OCI-LY3 (cell line): ENCODE measurements at regions not wholly inside any gene's neighbourhood (a gene's known extent, or its start where the extent isn't known, plus 50 kb on each side); places are given as distances from the start of the nearest gene placed in this dataset.

Source experiments
- H2AFZ ChIP-seq: fragments of 200-600, 300-600 bp; shearing (Covaris generic); 2 replicates; pipeline ENCODE4 v1.6.0; 2014; ENCODE audit warnings: antibody characterized with exemption, low read depth, low read length
- H3K27ac ChIP-seq: fragments of 200-600, 300-600 bp; sonication (generic); 2 replicates; pipeline ENCODE4 v1.5.1; 2014; ENCODE audit warnings: mild to moderate bottlenecking, low read length, moderate library complexity, mixed read lengths
- H3K27me3 ChIP-seq: fragments of 200-600, 300-600 bp; sonication (generic); 2 replicates; pipeline ENCODE4 v1.6.1; 2014; ENCODE audit warnings: low read depth, low read length, mixed read lengths
- H3K36me3 ChIP-seq: fragments of 200-600, 300-600 bp; sonication (generic); replicated peaks from 2 replicates; pipeline ENCODE3; 2014; ENCODE audit warnings: low read depth, low read length, mixed read lengths
- H3K4me1 ChIP-seq: fragments of 300-600, 200-600 bp; sonication (generic); 2 replicates; pipeline ENCODE4 v1.6.1; 2014; ENCODE audit warnings: low read length, mixed read lengths
- H3K4me2 ChIP-seq: fragments of 200-600, 300-600 bp; sonication (generic); 2 replicates; pipeline ENCODE4 v1.6.1; 2014; ENCODE audit warnings: low read length, mixed read lengths
- H3K4me3 ChIP-seq: fragments of 300-600, 200-600 bp; sonication (generic); 2 replicates; pipeline ENCODE4 v1.5.1; 2014; ENCODE audit warnings: antibody characterized with exemption, mild to moderate bottlenecking, low read length, moderate library complexity
- H3K79me2 ChIP-seq: fragments of 300-600, 200-600 bp; shearing (Covaris generic); 2 replicates; pipeline ENCODE4 v1.6.1; 2014; ENCODE audit warnings: mild to moderate bottlenecking, low read length, mixed read lengths
- H3K9ac ChIP-seq: fragments of 300-600, 200-600 bp; shearing (Covaris generic); 2 replicates; pipeline ENCODE4 v1.6.0; 2014; ENCODE audit warnings: mild to moderate bottlenecking, low read length, moderate library complexity
- H3K9me3 ChIP-seq: fragments of 200-600, 300-600 bp; shearing (Covaris generic); 2 replicates; pipeline ENCODE4 v1.6.1; 2014; ENCODE audit warnings: low read length, mixed read lengths; ENCODE audit not compliant: insufficient read depth
- H4K20me1 ChIP-seq: fragments of 200-600, 300-600 bp; sonication (generic); 2 replicates; pipeline ENCODE4 v1.6.1; 2016; ENCODE audit warnings: low read length, mixed read lengths; ENCODE audit not compliant: insufficient read depth
- EZH2phosphoT487 ChIP-seq: fragments of 200-600 bp; shearing (Covaris generic); IDR thresholded peaks from 2 replicates; pipeline ENCODE4 v1.6.1; 2018; ENCODE audit warnings: antibody characterized with exemption, mixed run types, low read depth
- TF ChIP-seq, protein P1 (sequence below): fragments of 200-600, 300-600 bp; sonication (generic); IDR thresholded peaks from 2 replicates; pipeline ENCODE4 v1.5.1; 2014; ENCODE audit warnings: antibody characterized with exemption, low read length, low read depth

DNA sequence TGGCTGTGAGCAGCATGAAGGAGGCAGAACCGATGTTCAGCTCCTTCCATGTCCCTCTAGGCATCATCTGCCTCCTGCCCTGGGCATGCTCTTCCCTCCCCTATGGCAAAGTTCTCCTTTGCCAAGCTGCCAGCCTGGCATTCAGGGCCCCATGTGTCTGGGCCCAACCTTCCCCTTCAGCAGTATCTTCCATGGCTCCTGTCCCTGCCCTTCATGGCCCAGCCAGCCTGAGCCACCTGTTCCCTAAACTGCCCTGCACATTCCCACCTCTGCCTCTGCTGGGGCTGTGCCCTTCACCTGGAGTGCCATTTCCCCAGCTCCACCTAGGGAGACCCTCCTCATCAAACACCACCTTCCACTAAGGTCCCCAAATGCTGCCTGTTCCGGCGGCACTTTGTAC lies 74.0 kb upstream of the TCL1A start:
- Histone ChIP-seq H2AFZ (no peak overlapping the region), H3K27me3 (peaks cover 19% of the 10 kb centered on the region; the same call in 1 of the 2 replicates), H4K20me1 (no peaks in the 10 kb centered on the region), H3K4me3 (no peak overlapping the region), H3K27ac (no peak overlapping the region), H3K9me3 (no peaks in the 10 kb centered on the region), H3K79me2 (no peaks in the 10 kb centered on the region), H3K9ac (no peak overlapping the region), H3K4me1 (no peaks in the 10 kb centered on the region), H3K4me2 (no peak overlapping the region), H3K36me3 (no peaks in the 10 kb centered on the region)
- TF ChIP-seq, protein P1, sequence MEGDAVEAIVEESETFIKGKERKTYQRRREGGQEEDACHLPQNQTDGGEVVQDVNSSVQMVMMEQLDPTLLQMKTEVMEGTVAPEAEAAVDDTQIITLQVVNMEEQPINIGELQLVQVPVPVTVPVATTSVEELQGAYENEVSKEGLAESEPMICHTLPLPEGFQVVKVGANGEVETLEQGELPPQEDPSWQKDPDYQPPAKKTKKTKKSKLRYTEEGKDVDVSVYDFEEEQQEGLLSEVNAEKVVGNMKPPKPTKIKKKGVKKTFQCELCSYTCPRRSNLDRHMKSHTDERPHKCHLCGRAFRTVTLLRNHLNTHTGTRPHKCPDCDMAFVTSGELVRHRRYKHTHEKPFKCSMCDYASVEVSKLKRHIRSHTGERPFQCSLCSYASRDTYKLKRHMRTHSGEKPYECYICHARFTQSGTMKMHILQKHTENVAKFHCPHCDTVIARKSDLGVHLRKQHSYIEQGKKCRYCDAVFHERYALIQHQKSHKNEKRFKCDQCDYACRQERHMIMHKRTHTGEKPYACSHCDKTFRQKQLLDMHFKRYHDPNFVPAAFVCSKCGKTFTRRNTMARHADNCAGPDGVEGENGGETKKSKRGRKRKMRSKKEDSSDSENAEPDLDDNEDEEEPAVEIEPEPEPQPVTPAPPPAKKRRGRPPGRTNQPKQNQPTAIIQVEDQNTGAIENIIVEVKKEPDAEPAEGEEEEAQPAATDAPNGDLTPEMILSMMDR = no peak
- TF ChIP-seq EZH2phosphoT487 = no peak

DNA sequence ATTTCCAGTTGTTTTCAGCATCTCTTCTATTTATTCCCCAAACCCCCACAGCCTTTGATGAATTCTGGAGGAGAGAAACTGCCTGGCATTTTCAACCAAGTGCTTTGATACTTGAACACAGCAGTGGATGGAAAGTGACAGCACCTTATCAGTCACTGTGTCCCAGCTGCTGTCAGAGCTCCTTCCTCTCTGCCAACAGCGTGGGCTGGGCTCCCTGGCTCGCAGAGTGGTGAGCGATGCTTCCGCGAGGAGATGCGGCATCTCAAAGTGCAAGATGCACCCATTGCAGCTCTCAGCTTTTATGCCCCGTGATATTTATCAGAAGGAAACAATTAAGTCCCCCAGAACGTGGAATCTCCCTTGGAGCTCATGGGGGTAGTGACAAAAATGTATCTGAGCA lies 72.6 kb upstream of the TCL1A start:
- H3K4me3 ChIP-seq = no peak overlapping the region
- no peak overlapping the region for H3K27ac ChIP-seq
- no peak overlapping the region for H3K9ac ChIP-seq
- H3K4me1 ChIP-seq = no peaks in the 10 kb centered on the region
- H3K9me3 ChIP-seq = no peaks in the 10 kb centered on the region
- no peak for TF ChIP-seq EZH2phosphoT487
- TF ChIP-seq, protein P1 = no peak
- no peak overlapping the region for H3K4me2 ChIP-seq
- H3K79me2 ChIP-seq = no peaks in the 10 kb centered on the region
- peaks cover 19% of the 10 kb centered on the region; the same call in 1 of the 2 replicates for H3K27me3 ChIP-seq
- H3K36me3 ChIP-seq = no peaks in the 10 kb centered on the region
- no peaks in the 10 kb centered on the region for H4K20me1 ChIP-seq
- H2AFZ ChIP-seq = no peak overlapping the region

DNA sequence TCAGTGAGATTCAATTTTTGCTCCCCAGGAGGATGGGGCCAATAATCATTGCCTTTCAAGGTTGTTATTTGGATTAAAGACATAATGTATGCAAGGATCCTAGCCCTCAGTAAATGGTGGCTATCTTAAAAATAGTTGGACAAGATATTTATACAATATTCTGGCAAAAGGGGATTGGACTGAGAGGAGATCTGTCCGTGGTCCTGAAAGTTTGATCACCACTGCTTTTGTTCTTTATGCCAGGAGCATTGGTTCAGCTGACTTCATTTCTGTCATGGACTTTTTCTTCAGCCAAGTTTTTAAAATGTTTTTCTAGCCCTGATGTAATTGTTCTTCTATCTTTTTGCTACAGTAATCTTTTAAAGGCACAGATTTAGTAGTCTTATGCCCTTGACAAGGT lies 70.2 kb upstream of the TCL1A start:
- Histone ChIP-seq H3K79me2 (no peaks in the 10 kb centered on the region), H3K4me3 (no peak overlapping the region), H3K4me1 (no peaks in the 10 kb centered on the region), H4K20me1 (no peaks in the 10 kb centered on the region), H3K36me3 (no peaks in the 10 kb centered on the region), H3K4me2 (no peak overlapping the region), H3K9ac (no peak overlapping the region), H3K27ac (no peak overlapping the region), H3K9me3 (no peaks in the 10 kb centered on the region), H2AFZ (no peak overlapping the region), H3K27me3 (peaks cover 9% of the 10 kb centered on the region; the same call in 1 of the 2 replicates)
- TF ChIP-seq EZH2phosphoT487 = no peak
- TF ChIP-seq, protein P1 = no peak

- Histone ChIP-seq H3K4me3 (no peak overlapping the region), H2AFZ (no peak overlapping the region), H3K36me3 (no peaks in the 10 kb centered on the region), H3K79me2 (no peaks in the 10 kb centered on the region), H4K20me1 (no peaks in the 10 kb centered on the region), H3K4me1 (no peaks in the 10 kb centered on the region), H3K27ac (no peak overlapping the region), H3K9ac (no peak overlapping the region), H3K9me3 (no peaks in the 10 kb centered on the region), H3K27me3 (peaks cover 4% of the 10 kb centered on the region; the same call in 1 of the 2 replicates), H3K4me2 (no peak overlapping the region)
- TF ChIP-seq EZH2phosphoT487 = no peak
- TF ChIP-seq, protein P1 = no peak
These were observed 63.0 kb upstream of the TCL1A start for GRCh38 chr14:95776798-95777534.
